GM12873 (cell line): ENCODE measurements at regions not wholly inside any gene's neighbourhood (a gene's known extent, or its start where the extent isn't known, plus 50 kb on each side); places are given as distances from the start of the nearest gene placed in this dataset.

Experiments
- CTCF ChIP-seq: IDR thresholded peaks from 2 replicates; pipeline ENCODE4 v1.5.1; 2012; ENCODE audit warnings: low read depth, mild to moderate bottlenecking, moderate library complexity, low read length, control low read depth; ENCODE audit not compliant: insufficient read depth; ENCODE audit errors: missing control alignments

GRCh38 chr10:88184543-88185297 lies 321.3 kb downstream of the PTEN start:
- no peak for TF ChIP-seq CTCF

GRCh38 chr10:88185830-88186229 lies 322.4 kb downstream of the PTEN start:
- TF ChIP-seq CTCF = no peak

- no peak for TF ChIP-seq CTCF
These were observed 322.9 kb downstream of the PTEN start for GRCh38 chr10:88186335-88186734.

GRCh38 chr10:88187472-88187871 lies 324.0 kb downstream of the PTEN start:
- no peak for TF ChIP-seq CTCF

- TF ChIP-seq CTCF = no peak
These were observed 326.7 kb downstream of the PTEN start for GRCh38 chr10:88190123-88190522.

GRCh38 chr10:88190540-88191235 lies 327.3 kb downstream of the PTEN start:
- TF ChIP-seq CTCF = no peak

- no peak for TF ChIP-seq CTCF
These were observed 329.6 kb downstream of the PTEN start for GRCh38 chr10:88193018-88193417.
